WTC11 (cell line): ENCODE measurements at regions not wholly inside any gene's neighbourhood (a gene's known extent, or its start where the extent isn't known, plus 50 kb on each side); places are given as distances from the start of the nearest gene placed in this dataset.
A peak's percentile ranks its signal among the peaks of the same experiment; 100 is the strongest.

ENCODE experiments used
- ATAC-seq: fragments of 200-7000 bp; cut with Tn5 transposase; 2 replicates; pipeline ENCODE4 v1.10.0; 2021; ENCODE audit warnings: mild to moderate bottlenecking, moderate library complexity
- CTCF ChIA-PET: fragments of 300-600 bp; sonication (Branson Sonifier 250); formaldehyde crosslinking; loops from one replicate; lab custom pipeline; 2021; ENCODE audit warnings: antibody characterized with exemption; lab: Charles Lee
- POLR2A ChIA-PET: fragments of 350-600 bp; sonication (Branson Sonifier 250); formaldehyde crosslinking; loops from one replicate; lab custom pipeline; 2021; ENCODE audit warnings: antibody characterized with exemption; lab: Charles Lee
- DNase-seq: peaks from one replicate; pipeline ENCODE4 v3.0.0; 2021; ENCODE audit warnings: low spot score
- H3K27ac Mint-ChIP-seq: 2 replicates; pipeline ENCODE4 v1.8.0; 2021; ENCODE audit warnings: mixed read lengths
- H3K27me3 Mint-ChIP-seq: 2 replicates; pipeline ENCODE4 v1.8.0; 2021; ENCODE audit warnings: low read depth, mild to moderate bottlenecking, moderate library complexity, mixed read lengths
- H3K36me3 Mint-ChIP-seq: 2 replicates; pipeline ENCODE4 v1.8.0; 2021; ENCODE audit warnings: mixed read lengths
- H3K4me1 Mint-ChIP-seq: 2 replicates; pipeline ENCODE4 v1.8.0; 2022; ENCODE audit warnings: mixed read lengths
- H3K4me3 Mint-ChIP-seq: 2 replicates; pipeline ENCODE4 v1.8.0; 2021; ENCODE audit warnings: mild to moderate bottlenecking, moderate library complexity, mixed read lengths
- H3K9me3 Mint-ChIP-seq: 2 replicates; pipeline ENCODE4 v1.8.0; 2021; ENCODE audit warnings: mixed read lengths
- ATF2 ChIP-seq: sonication (generic); formaldehyde crosslinking; IDR thresholded peaks from 2 replicates; pipeline ENCODE4 v1.8.1; 2022; ENCODE audit warnings: low read depth, missing genetic modification reagents, borderline replicate concordance
- CREM ChIP-seq: sonication (generic); formaldehyde crosslinking; IDR thresholded peaks from 2 replicates; pipeline ENCODE4 v1.8.1; 2022; ENCODE audit warnings: mild to moderate bottlenecking, missing genetic modification reagents, moderate library complexity
- E2F5 ChIP-seq: sonication (generic); formaldehyde crosslinking; IDR thresholded peaks from 2 replicates; pipeline ENCODE4 v1.8.1; 2022; ENCODE audit warnings: mild to moderate bottlenecking, moderate library complexity, missing genetic modification reagents
- EMX1 ChIP-seq: fragments of 250-450 bp; sonication (Bioruptor Pico); IDR thresholded peaks from 2 replicates; pipeline ENCODE4 v1.8.0; 2021; ENCODE audit warnings: mild to moderate bottlenecking
- ESRRA ChIP-seq: sonication (generic); formaldehyde crosslinking; IDR thresholded peaks from 2 replicates; pipeline ENCODE4 v1.8.1; 2022; ENCODE audit warnings: mild to moderate bottlenecking, missing genetic modification reagents, borderline replicate concordance
- FOXP1 ChIP-seq: sonication (generic); formaldehyde crosslinking; IDR thresholded peaks from 2 replicates; pipeline ENCODE4 v1.8.0; 2022; ENCODE audit warnings: missing genetic modification reagents, mild to moderate bottlenecking, moderate library complexity, borderline replicate concordance
- FOXP4 ChIP-seq: sonication (generic); formaldehyde crosslinking; IDR thresholded peaks from 2 replicates; pipeline ENCODE4 v1.8.0; 2022; ENCODE audit warnings: mild to moderate bottlenecking, missing genetic modification reagents
- GRHL2 ChIP-seq: fragments of 250-450 bp; sonication (Bioruptor Pico); IDR thresholded peaks from 2 replicates; pipeline ENCODE4 v1.8.0; 2022; ENCODE audit warnings: mild to moderate bottlenecking, moderate library complexity; ENCODE audit not compliant: insufficient replicate concordance, severe bottlenecking
- IRF2 ChIP-seq: sonication (generic); formaldehyde crosslinking; IDR thresholded peaks from 2 replicates; pipeline ENCODE4 v1.8.0; 2022; ENCODE audit warnings: low read depth, missing genetic modification reagents, borderline replicate concordance
- KAT7 ChIP-seq: sonication (generic); formaldehyde crosslinking; IDR thresholded peaks from 2 replicates; pipeline ENCODE4 v1.8.1; 2023; ENCODE audit warnings: missing genetic modification reagents, mild to moderate bottlenecking, borderline replicate concordance
- MXD4 ChIP-seq: fragments of 250-450 bp; sonication (Bioruptor Pico); IDR thresholded peaks from 2 replicates; pipeline ENCODE4 v1.8.0; 2021; ENCODE audit warnings: mild to moderate bottlenecking, moderate library complexity, borderline replicate concordance
- MYBL2 ChIP-seq: sonication (generic); formaldehyde crosslinking; IDR thresholded peaks from 2 replicates; pipeline ENCODE4 v1.8.1; 2023; ENCODE audit warnings: mild to moderate bottlenecking, moderate library complexity, missing genetic modification reagents
- NFATC4 ChIP-seq: fragments of 250-450 bp; sonication (Bioruptor Pico); IDR thresholded peaks from 2 replicates; pipeline ENCODE4 v1.9.0; 2021; ENCODE audit warnings: mild to moderate bottlenecking
- NFE2L1 ChIP-seq: sonication (generic); formaldehyde crosslinking; IDR thresholded peaks from 2 replicates; pipeline ENCODE4 v1.8.1; 2023; ENCODE audit warnings: missing genetic modification reagents
- NR2C2 ChIP-seq: sonication (generic); formaldehyde crosslinking; IDR thresholded peaks from 2 replicates; pipeline ENCODE4 v1.8.0; 2022; ENCODE audit warnings: mild to moderate bottlenecking, missing genetic modification reagents
- NR3C1 ChIP-seq: sonication (generic); formaldehyde crosslinking; conservative IDR thresholded peaks from 2 replicates; pipeline ENCODE4 v1.8.1; 2023; ENCODE audit warnings: low read depth, mild to moderate bottlenecking, missing genetic modification reagents
- PRRX2 ChIP-seq: fragments of 250-450 bp; sonication (Bioruptor Pico); IDR thresholded peaks from 2 replicates; pipeline ENCODE4 v1.8.0; 2021; ENCODE audit warnings: mild to moderate bottlenecking
- ZNF416 ChIP-seq: fragments of 250-450 bp; sonication (Bioruptor Pico); IDR thresholded peaks from 2 replicates; pipeline ENCODE4 v1.9.0; 2021; ENCODE audit warnings: mild to moderate bottlenecking, inconsistent platforms
- ZNF532 ChIP-seq: fragments of 250-450 bp; sonication (Bioruptor Pico); IDR thresholded peaks from 2 replicates; pipeline ENCODE4 v1.9.0; 2021; ENCODE audit warnings: mild to moderate bottlenecking, borderline replicate concordance
- ZSCAN18 ChIP-seq: fragments of 250-450 bp; sonication (Bioruptor Pico); IDR thresholded peaks from 2 replicates; pipeline ENCODE4 v2.1.2; 2022; ENCODE audit warnings: mild to moderate bottlenecking, moderate library complexity

GRCh38 chr22:19574247-19574646 lies 50.0 kb upstream of the CLDN5 start (continued):
- TF ChIP-seq E2F5: no peak
- TF ChIP-seq NR2C2 (CRISPR knock-in tag): no peak

GRCh38 chr22:19576460-19577421 lies 52.5 kb upstream of the CLDN5 start:
- H3K9me3 Mint-ChIP-seq: no peaks in the 10 kb centered on the region
- H3K36me3 Mint-ChIP-seq: no peaks in the 10 kb centered on the region
- TF ChIP-seq NR3C1 (CRISPR knock-in tag): no peak
- TF ChIP-seq NFATC4 (CRISPR knock-in tag): no peak
- peak; percentile 82 for ATAC-seq
- peaks cover 10% of the 10 kb centered on the region for H3K4me1 Mint-ChIP-seq
- no peak for DNase-seq
- no peak overlapping the region for H3K27ac Mint-ChIP-seq
- CTCF ChIA-PET: interaction anchor here (0.6 to 2.9 kb wide), 13 partner anchors 11 to 147 kb away, joined by 3 to 40 read pairs (median 4); partner anchors contain the start of gene CLDN5
- POLR2A ChIA-PET: interaction anchor here (0.7 kb wide), 1 partner anchor 629 kb away, joined by 4 read pairs; no protein-coding TSS in a partner anchor
- no peaks in the 10 kb centered on the region; the same call in 1 of the 2 replicates for H3K27me3 Mint-ChIP-seq
- no peak overlapping the region for H3K4me3 Mint-ChIP-seq

GRCh38 chr22:19577422-19577966 lies 53.3 kb upstream of the CLDN5 start:
- Mint-ChIP-seq H3K4me1 (peaks cover 10% of the 10 kb centered on the region), H3K36me3 (no peaks in the 10 kb centered on the region), H3K9me3 (no peaks in the 10 kb centered on the region), H3K27me3 (no peaks in the 10 kb centered on the region; the same call in 1 of the 2 replicates), H3K4me3 (no peak overlapping the region), H3K27ac (no peak overlapping the region)
- ChIA-PET POLR2A (no interaction called here), CTCF (interaction anchor here (0.6 to 2.9 kb wide), 8 partner anchors 16 to 103 kb away, joined by 3 to 40 read pairs (median 7); partner anchors contain the start of gene CLDN5)
- peak; percentile 24; the same call in 1 of the 2 replicates for ATAC-seq
- no peak for DNase-seq
- no peak for TF ChIP-seq MXD4 (CRISPR knock-in tag)
- no peak for TF ChIP-seq CREM (CRISPR knock-in tag)
- no peak for TF ChIP-seq MYBL2 (CRISPR knock-in tag)
- no peak for TF ChIP-seq FOXP1 (CRISPR knock-in tag)
- no peak for TF ChIP-seq ZSCAN18 (CRISPR knock-in tag)
- no peak for TF ChIP-seq IRF2
- TF ChIP-seq FOXP4: no peak
- TF ChIP-seq PRRX2 (CRISPR knock-in tag): no peak
- TF ChIP-seq GRHL2 (CRISPR knock-in tag): no peak
- no peak for TF ChIP-seq ZNF416 (CRISPR knock-in tag)
- no peak for TF ChIP-seq ESRRA (CRISPR knock-in tag)
- no peak for TF ChIP-seq ZNF532 (CRISPR knock-in tag)
- TF ChIP-seq KAT7 (CRISPR knock-in tag): no peak
- TF ChIP-seq EMX1 (CRISPR knock-in tag): no peak
- TF ChIP-seq NFE2L1 (CRISPR knock-in tag): no peak
- TF ChIP-seq ATF2 (CRISPR knock-in tag): no peak
